SK-N-MC (cell line): ENCODE measurements at regions not wholly inside any gene's neighbourhood (a gene's known extent, or its start where the extent isn't known, plus 50 kb on each side); places are given as distances from the start of the nearest gene placed in this dataset.

Experiments used
- EZH2 ChIP-seq: fragments of 200-600 bp; sonication (generic); IDR thresholded peaks from one replicate; pipeline ENCODE4 v1.6.1; 2017; ENCODE audit warnings: antibody characterized with exemption
- POLR2AphosphoS5 ChIP-seq: IDR thresholded peaks from 2 replicates; pipeline ENCODE4 v1.6.1; 2012; ENCODE audit warnings: mild to moderate bottlenecking, low read depth, low read length, borderline replicate concordance

- TF ChIP-seq POLR2AphosphoS5: no peak
- TF ChIP-seq EZH2: no peak
Observed at GRCh38 chr6:15969236-15969778, 159.6 kb upstream of the MYLIP start.
